ENCODE measurements at regions not wholly inside any gene's neighbourhood (a gene's known extent, or its start where the extent isn't known, plus 50 kb on each side); places are given as distances from the start of the nearest gene placed in this dataset.

DNA sequence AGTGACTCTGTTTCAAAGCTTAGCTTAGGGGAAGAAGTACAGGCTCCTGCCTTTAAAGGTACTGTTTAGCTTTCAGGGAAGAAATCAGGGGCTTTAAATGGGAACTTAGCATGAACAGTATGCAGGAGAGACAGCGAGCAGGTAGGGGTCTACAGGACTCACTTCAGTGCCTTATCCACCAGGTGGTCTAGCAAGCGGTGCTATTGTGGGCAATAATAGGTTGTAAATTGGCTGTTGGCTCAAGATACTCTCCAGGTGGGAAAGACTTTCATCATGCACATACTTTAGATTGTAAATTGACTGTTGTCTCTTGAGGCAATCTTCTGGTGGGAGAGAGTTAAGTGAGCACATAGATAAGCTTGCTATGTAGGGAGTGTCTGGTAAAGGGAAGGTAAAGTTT, 358.6 kb upstream of the DLGAP1 start:
- TF ChIP-seq POLR2A (IDR thresholded peaks at IDR 0.05) (no peak), EP300 (IDR thresholded peaks at IDR 0.05) (no peak)
- TF ChIP-seq, protein P1, sequence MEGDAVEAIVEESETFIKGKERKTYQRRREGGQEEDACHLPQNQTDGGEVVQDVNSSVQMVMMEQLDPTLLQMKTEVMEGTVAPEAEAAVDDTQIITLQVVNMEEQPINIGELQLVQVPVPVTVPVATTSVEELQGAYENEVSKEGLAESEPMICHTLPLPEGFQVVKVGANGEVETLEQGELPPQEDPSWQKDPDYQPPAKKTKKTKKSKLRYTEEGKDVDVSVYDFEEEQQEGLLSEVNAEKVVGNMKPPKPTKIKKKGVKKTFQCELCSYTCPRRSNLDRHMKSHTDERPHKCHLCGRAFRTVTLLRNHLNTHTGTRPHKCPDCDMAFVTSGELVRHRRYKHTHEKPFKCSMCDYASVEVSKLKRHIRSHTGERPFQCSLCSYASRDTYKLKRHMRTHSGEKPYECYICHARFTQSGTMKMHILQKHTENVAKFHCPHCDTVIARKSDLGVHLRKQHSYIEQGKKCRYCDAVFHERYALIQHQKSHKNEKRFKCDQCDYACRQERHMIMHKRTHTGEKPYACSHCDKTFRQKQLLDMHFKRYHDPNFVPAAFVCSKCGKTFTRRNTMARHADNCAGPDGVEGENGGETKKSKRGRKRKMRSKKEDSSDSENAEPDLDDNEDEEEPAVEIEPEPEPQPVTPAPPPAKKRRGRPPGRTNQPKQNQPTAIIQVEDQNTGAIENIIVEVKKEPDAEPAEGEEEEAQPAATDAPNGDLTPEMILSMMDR (IDR thresholded peaks at IDR 0.05) = no peak
- DNase-seq (ENCODE audit: low spot score in 2 of 2) = no peak
- no peaks in the 10 kb centered on the region for H3K4me1 ChIP-seq

DNA sequence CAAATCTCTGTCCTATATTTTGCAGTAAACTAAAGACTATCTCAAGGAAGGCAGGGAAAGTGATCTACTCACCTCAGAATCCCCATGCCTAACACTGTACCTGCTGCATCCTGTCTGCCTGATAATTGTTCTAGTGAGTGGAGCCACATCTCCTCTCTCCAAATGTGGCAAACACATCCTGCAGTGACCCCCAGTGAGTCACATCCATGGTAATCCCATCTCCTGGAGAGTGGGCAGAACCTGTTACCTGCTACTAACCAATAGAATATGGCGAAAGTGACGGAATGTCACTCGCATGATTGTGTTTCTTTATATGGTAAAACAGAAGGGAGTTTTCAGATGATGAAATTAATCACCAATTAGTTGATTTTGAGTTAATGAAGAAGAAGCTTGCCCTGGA, 353.8 kb upstream of the DLGAP1 start:
- H3K4me3 ChIP-seq = no peak overlapping the region
- no peaks in the 10 kb centered on the region for H3K9me3 ChIP-seq
- H3K27ac ChIP-seq = no peak overlapping the region
- no peaks in the 10 kb centered on the region for H3K36me3 ChIP-seq
- H3K27me3 ChIP-seq = no peaks in the 10 kb centered on the region
- no peaks in the 10 kb centered on the region for H3K4me1 ChIP-seq
- no peak for TF ChIP-seq EP300 (IDR thresholded peaks at IDR 0.05)
- TF ChIP-seq, protein P1 (IDR thresholded peaks at IDR 0.05) = no peak
- TF ChIP-seq POLR2A (IDR thresholded peaks at IDR 0.05) = no peak
- no peak for DNase-seq (ENCODE audit: low spot score in 2 of 2)
- WGBS, 2 donors = 91 to 100% methylated on average over 3 of the region's 3 CpGs

More for the DNA sequence above, 358.6 kb upstream of the DLGAP1 start:
- Histone ChIP-seq H3K4me3 (no peak overlapping the region), H3K27me3 (no peaks in the 10 kb centered on the region), H3K27ac (no peak overlapping the region), H3K36me3 (no peaks in the 10 kb centered on the region), H3K9me3 (no peaks in the 10 kb centered on the region)
- WGBS, 2 donors = 74 to 87% methylated on average over 2 of the region's 2 CpGs

DNA sequence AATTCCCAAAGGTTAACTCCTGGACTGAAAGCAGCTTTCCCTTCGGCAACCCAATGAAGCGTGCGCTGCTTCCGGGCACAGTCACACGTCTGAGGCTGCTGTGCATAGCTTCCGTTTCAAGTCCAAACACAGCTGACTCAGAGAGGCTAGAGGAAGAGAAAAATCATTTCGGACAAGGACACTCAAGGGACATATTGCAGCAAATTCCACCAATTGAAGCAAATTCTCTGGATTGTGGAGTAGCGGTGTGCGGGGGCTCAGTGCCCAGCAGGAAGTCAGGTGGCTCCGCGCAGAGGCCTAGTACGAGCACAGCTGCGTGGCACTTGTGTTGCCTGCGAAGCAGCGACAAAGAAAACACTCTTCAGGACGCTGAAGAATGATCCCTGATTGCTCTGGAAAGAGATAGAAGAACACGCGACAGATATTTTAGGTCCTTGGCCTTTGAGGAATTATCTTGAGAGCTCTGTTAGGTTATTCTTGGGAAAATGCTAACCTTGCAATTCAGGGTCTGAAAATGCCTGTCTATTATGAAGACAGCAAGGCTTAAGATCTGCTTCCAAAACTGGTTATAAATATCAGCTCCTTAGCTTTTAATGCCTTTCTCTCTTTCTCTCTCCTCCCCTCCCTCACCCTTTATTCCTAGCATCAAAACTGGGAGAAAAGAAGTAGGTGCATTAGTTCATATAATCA, 352.6 kb upstream of the DLGAP1 start:
- no peaks in the 10 kb centered on the region for H3K4me1 ChIP-seq
- peaks cover 0 to 8% (median 0%) of the 10 kb centered on the region in 4 donors for H3K9me3 ChIP-seq
- TF ChIP-seq EP300 (IDR thresholded peaks at IDR 0.05) (no peak), POLR2A (IDR thresholded peaks at IDR 0.05) (no peak)
- TF ChIP-seq, protein P1 (IDR thresholded peaks at IDR 0.05) = no peak
- H3K4me3 ChIP-seq = no peak overlapping the region
- H3K27me3 ChIP-seq = no peaks in the 10 kb centered on the region
- no peak overlapping the region for H3K27ac ChIP-seq
- H3K36me3 ChIP-seq = no peaks in the 10 kb centered on the region
- WGBS, 2 donors = 70 to 74% methylated on average over 18 of the region's 18 CpGs
- DNase-seq (ENCODE audit: low spot score in 2 of 2) = no peak

DNA sequence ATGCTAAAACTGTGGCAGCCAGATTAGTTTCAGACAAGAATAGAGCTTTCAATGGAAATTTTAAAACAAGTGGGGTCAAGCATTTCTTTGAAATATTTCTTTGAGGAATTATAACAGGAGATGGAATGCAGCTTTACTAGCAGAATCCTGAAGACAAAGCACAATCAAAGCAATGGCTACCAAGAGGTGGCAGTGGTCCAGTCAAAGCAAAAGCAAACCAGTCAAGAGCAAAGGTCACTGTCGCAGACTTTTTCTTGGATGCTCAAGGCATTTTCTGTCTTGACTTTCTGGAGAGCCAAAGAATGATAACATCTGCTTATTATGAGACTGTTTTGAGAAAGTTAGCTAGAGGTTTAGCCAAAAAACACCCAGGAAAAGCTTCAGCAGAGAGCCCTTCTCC, 351.2 kb upstream of the DLGAP1 start:
- H3K36me3 ChIP-seq = no peaks in the 10 kb centered on the region
- H3K4me3 ChIP-seq = no peak overlapping the region
- WGBS, 2 donors = 16 to 25% methylated on average over 1 of the region's 1 CpG
- no peak overlapping the region for H3K27ac ChIP-seq
- TF ChIP-seq EP300 (IDR thresholded peaks at IDR 0.05) (no peak), POLR2A (IDR thresholded peaks at IDR 0.05) (no peak)
- TF ChIP-seq, protein P1 (IDR thresholded peaks at IDR 0.05) = no peak
- H3K4me1 ChIP-seq = no peaks in the 10 kb centered on the region
- peaks cover 0 to 14% (median 0%) of the 10 kb centered on the region in 4 donors for H3K9me3 ChIP-seq
- no peaks in the 10 kb centered on the region for H3K27me3 ChIP-seq
- DNase-seq (ENCODE audit: low spot score in 2 of 2) = no peak

DNA sequence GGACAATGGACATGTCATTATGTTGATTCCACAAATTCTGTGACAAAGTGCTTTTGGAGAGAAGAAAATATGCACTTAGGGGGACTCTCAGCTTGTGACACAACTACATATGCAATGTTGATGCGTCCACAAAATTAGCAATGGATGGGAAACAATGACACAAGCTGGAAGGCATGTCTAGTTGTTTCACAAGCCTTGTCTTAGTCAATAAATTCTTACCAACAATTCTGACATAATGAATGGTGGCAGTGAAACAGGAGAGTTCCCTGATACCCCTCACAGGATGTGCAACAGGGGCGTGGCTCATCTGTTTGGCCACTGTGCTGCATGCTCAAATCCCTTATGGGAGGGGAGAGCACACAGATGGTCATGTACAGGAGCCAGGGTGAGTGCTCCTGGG, 347.2 kb upstream of the DLGAP1 start:
- Histone ChIP-seq H3K27me3 (no peaks in the 10 kb centered on the region), H3K9me3 (peaks cover 0 to 28% (median 0%) of the 10 kb centered on the region in 4 donors), H3K27ac (no peak overlapping the region), H3K4me3 (no peak overlapping the region), H3K4me1 (no peaks in the 10 kb centered on the region), H3K36me3 (no peaks in the 10 kb centered on the region)
- DNase-seq (ENCODE audit: low spot score in 2 of 2) = no peak
- WGBS, 2 donors = 71 to 73% methylated on average over 2 of the region's 2 CpGs
- TF ChIP-seq EP300 (IDR thresholded peaks at IDR 0.05) (no peak), POLR2A (IDR thresholded peaks at IDR 0.05) (no peak)
- TF ChIP-seq, protein P1 (IDR thresholded peaks at IDR 0.05) = no peak
